ENCODE measurements at regions not wholly inside any gene's neighbourhood (a gene's known extent, or its start where the extent isn't known, plus 50 kb on each side); places are given as distances from the start of the nearest gene placed in this dataset.

- no peak for TF ChIP-seq EZH2 (IDR thresholded peaks at IDR 0.05; ENCODE audit: borderline replicate concordance, low read length)
- TF ChIP-seq, protein P1, sequence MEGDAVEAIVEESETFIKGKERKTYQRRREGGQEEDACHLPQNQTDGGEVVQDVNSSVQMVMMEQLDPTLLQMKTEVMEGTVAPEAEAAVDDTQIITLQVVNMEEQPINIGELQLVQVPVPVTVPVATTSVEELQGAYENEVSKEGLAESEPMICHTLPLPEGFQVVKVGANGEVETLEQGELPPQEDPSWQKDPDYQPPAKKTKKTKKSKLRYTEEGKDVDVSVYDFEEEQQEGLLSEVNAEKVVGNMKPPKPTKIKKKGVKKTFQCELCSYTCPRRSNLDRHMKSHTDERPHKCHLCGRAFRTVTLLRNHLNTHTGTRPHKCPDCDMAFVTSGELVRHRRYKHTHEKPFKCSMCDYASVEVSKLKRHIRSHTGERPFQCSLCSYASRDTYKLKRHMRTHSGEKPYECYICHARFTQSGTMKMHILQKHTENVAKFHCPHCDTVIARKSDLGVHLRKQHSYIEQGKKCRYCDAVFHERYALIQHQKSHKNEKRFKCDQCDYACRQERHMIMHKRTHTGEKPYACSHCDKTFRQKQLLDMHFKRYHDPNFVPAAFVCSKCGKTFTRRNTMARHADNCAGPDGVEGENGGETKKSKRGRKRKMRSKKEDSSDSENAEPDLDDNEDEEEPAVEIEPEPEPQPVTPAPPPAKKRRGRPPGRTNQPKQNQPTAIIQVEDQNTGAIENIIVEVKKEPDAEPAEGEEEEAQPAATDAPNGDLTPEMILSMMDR (IDR thresholded peaks at IDR 0.05; ENCODE audit: low read length) = no peak
Observed at GRCh38 chr1:80520949-80521348, 1279.8 kb upstream of the ADGRL2 start.
